ENCODE measurements at regions not wholly inside any gene's neighbourhood (a gene's known extent, or its start where the extent isn't known, plus 50 kb on each side); places are given as distances from the start of the nearest gene placed in this dataset.

- TF ChIP-seq CTCF (IDR thresholded peaks at IDR 0.05; ENCODE audit: insufficient read depth, low read depth, low read length), result no peak
- no peak for DNase-seq (ENCODE audit: low read depth)
- H3K4me3 ChIP-seq (ENCODE audit: low read depth, low read length), result no peak overlapping the region
Observed at GRCh38 chr4:180106997-180107396, 2136.2 kb upstream of the TENM3 start.

GRCh38 chr4:180116840-180117239 lies 2126.4 kb upstream of the TENM3 start:
- TF ChIP-seq CTCF (IDR thresholded peaks at IDR 0.05; ENCODE audit: insufficient read depth, low read depth, low read length), result no peak
- DNase-seq (ENCODE audit: low read depth), result no peak
- H3K4me3 ChIP-seq (ENCODE audit: low read depth, low read length), result no peak overlapping the region

GRCh38 chr4:180120068-180120467 lies 2123.1 kb upstream of the TENM3 start:
- H3K4me3 ChIP-seq (ENCODE audit: low read depth, low read length), result no peak overlapping the region
- no peak for TF ChIP-seq CTCF (IDR thresholded peaks at IDR 0.05; ENCODE audit: insufficient read depth, low read depth, low read length)
- DNase-seq (ENCODE audit: low read depth), result no peak

- TF ChIP-seq CTCF (IDR thresholded peaks at IDR 0.05; ENCODE audit: insufficient read depth, low read depth, low read length), result no peak
- no peak overlapping the region for H3K4me3 ChIP-seq (ENCODE audit: low read depth, low read length)
- no peak for DNase-seq (ENCODE audit: low read depth)
Observed at GRCh38 chr4:180134091-180134866, 2108.9 kb upstream of the TENM3 start.

- TF ChIP-seq CTCF (IDR thresholded peaks at IDR 0.05; ENCODE audit: insufficient read depth, low read depth, low read length), result no peak
- DNase-seq (ENCODE audit: low read depth), result no peak
- no peak overlapping the region for H3K4me3 ChIP-seq (ENCODE audit: low read depth, low read length)
Observed at GRCh38 chr4:180141734-180142133, 2101.5 kb upstream of the TENM3 start.

GRCh38 chr4:180148737-180149136 lies 2094.5 kb upstream of the TENM3 start:
- no peak for DNase-seq (ENCODE audit: low read depth)
- no peak overlapping the region for H3K4me3 ChIP-seq (ENCODE audit: low read depth, low read length)
- TF ChIP-seq CTCF (IDR thresholded peaks at IDR 0.05; ENCODE audit: insufficient read depth, low read depth, low read length), result no peak

GRCh38 chr4:180150818-180151217 lies 2092.4 kb upstream of the TENM3 start:
- no peak overlapping the region for H3K4me3 ChIP-seq (ENCODE audit: low read depth, low read length)
- DNase-seq (ENCODE audit: low read depth), result no peak
- TF ChIP-seq CTCF (IDR thresholded peaks at IDR 0.05; ENCODE audit: insufficient read depth, low read depth, low read length), result no peak
